GM23338 (cell line): ENCODE measurements at regions not wholly inside any gene's neighbourhood (a gene's known extent, or its start where the extent isn't known, plus 50 kb on each side); places are given as distances from the start of the nearest gene placed in this dataset.

Experiments used
- ATAC-seq: fragments of 200-7000 bp; cut with Tn5 transposase; 3 replicates; pipeline ENCODE4 v1.9.1; 2020
- DNase-seq: peaks from one replicate; pipeline ENCODE4 v3.0.0-alpha.2; 2015; ENCODE audit warnings: low spot score
- H2AFZ ChIP-seq: fragments of 200-600 bp; sonication (generic); 2 replicates; pipeline ENCODE4 v1.8.0; 2016; ENCODE audit warnings: antibody characterized with exemption, mild to moderate bottlenecking, moderate library complexity
- H3F3A ChIP-seq: fragments of 200-600 bp; sonication (generic); replicated peaks from 2 replicates; pipeline ENCODE4 v1.8.0; 2017; ENCODE audit warnings: antibody characterized with exemption, mixed run types, low read depth
- H3K27ac ChIP-seq: fragments of 200-600 bp; sonication (generic); 2 replicates; pipeline ENCODE4 v1.6.1; 2016; ENCODE audit warnings: low read depth
- H3K27me3 ChIP-seq: fragments of 200-600 bp; sonication (generic); 2 replicates; pipeline ENCODE4 v1.8.0; 2016; ENCODE audit warnings: mild to moderate bottlenecking, mixed run types, moderate library complexity; ENCODE audit not compliant: insufficient read depth
- H3K36me3 ChIP-seq: fragments of 200-600 bp; sonication (generic); 2 replicates; pipeline ENCODE4 v1.8.0; 2016; ENCODE audit warnings: mild to moderate bottlenecking; ENCODE audit not compliant: insufficient read depth
- H3K4me1 ChIP-seq: fragments of 200-600 bp; sonication (generic); 2 replicates; pipeline ENCODE4 v1.8.0; 2016; ENCODE audit warnings: mild to moderate bottlenecking, moderate library complexity; ENCODE audit not compliant: insufficient read depth
- H3K4me2 ChIP-seq: fragments of 200-600 bp; sonication (generic); 2 replicates; pipeline ENCODE4 v1.7.1; 2017; ENCODE audit warnings: mixed run types
- H3K4me3 ChIP-seq: fragments of 200-600 bp; sonication (generic); 2 replicates; pipeline ENCODE4 v1.6.1; 2016; ENCODE audit warnings: mixed run types
- H3K79me2 ChIP-seq: fragments of 200-600 bp; sonication (generic); replicated peaks from 2 replicates; pipeline ENCODE4 v1.8.0; 2017; ENCODE audit warnings: mild to moderate bottlenecking; ENCODE audit not compliant: insufficient read depth
- H3K9me2 ChIP-seq: fragments of 200-600 bp; sonication (generic); 2 replicates; pipeline ENCODE4 v1.8.0; 2017; ENCODE audit not compliant: insufficient read depth
- H4K20me1 ChIP-seq: fragments of 200-600 bp; sonication (generic); replicated peaks from 2 replicates; pipeline ENCODE4 v1.8.0; 2017; ENCODE audit warnings: mild to moderate bottlenecking; ENCODE audit not compliant: insufficient read depth
- H3K27ac Mint-ChIP-seq: 2 replicates; pipeline ENCODE4 v1.8.0; 2020; ENCODE audit warnings: inconsistent platforms, mild to moderate bottlenecking, moderate library complexity, mixed read lengths
- H3K27me3 Mint-ChIP-seq: 3 replicates; pipeline ENCODE4 v1.8.0; 2022; ENCODE audit warnings: low read depth, mild to moderate bottlenecking, moderate library complexity, mixed read lengths, inconsistent platforms; ENCODE audit not compliant: insufficient read depth, poor library complexity
- H3K36me3 Mint-ChIP-seq: 3 replicates; pipeline ENCODE4 v1.8.0; 2021; ENCODE audit warnings: low read depth, mild to moderate bottlenecking, inconsistent platforms, moderate library complexity, mixed read lengths
- H3K4me1 Mint-ChIP-seq: 3 replicates; pipeline ENCODE4 v1.8.0; 2020; ENCODE audit warnings: mild to moderate bottlenecking, inconsistent platforms, mixed read lengths
- H3K4me3 Mint-ChIP-seq: 3 replicates; pipeline ENCODE4 v1.8.0; 2021; ENCODE audit warnings: moderate library complexity, mild to moderate bottlenecking, inconsistent platforms, mixed read lengths
- H3K9me3 Mint-ChIP-seq: 3 replicates; pipeline ENCODE4 v1.8.0; 2020; ENCODE audit warnings: moderate library complexity, mild to moderate bottlenecking, inconsistent platforms, mixed read lengths
- CREB1 ChIP-seq: fragments of 250-450 bp; sonication (Bioruptor Pico); IDR thresholded peaks from 2 replicates; pipeline ENCODE4 v1.5.0; 2020; ENCODE audit warnings: low read depth, mild to moderate bottlenecking, moderate library complexity
- CTCF ChIP-seq, 2 experiments: fragments of 200-600 bp in 1 of 2; sonication (generic) in 1 of 2; conservative IDR thresholded peaks; 2 replicates each; pipeline versions ENCODE4 v1.5.1 to v1.6.1; 2016 to 2017; ENCODE audit warnings: antibody characterized with exemption in 2 of 2, low read depth in 2 of 2, mild to moderate bottlenecking in 2 of 2, moderate library complexity in 1 of 2
- ETS1 ChIP-seq: IDR thresholded peaks from 2 replicates; pipeline ENCODE4 v1.6.1; 2016; ENCODE audit warnings: antibody characterized with exemption
- EZH2 ChIP-seq: fragments of 200-600 bp; sonication (generic); IDR thresholded peaks from one replicate; pipeline ENCODE4 v1.8.0; 2017; ENCODE audit warnings: antibody characterized with exemption, mild to moderate bottlenecking, low read depth; ENCODE audit not compliant: unreplicated experiment
- EZH2phosphoT487 ChIP-seq: fragments of 200-600 bp; sonication (generic); IDR thresholded peaks from one replicate; pipeline ENCODE4 v1.8.1; 2018; ENCODE audit warnings: antibody characterized with exemption; ENCODE audit not compliant: unreplicated experiment
- JUNB ChIP-seq: IDR thresholded peaks from one replicate; pipeline ENCODE4 v1.6.1; 2016; ENCODE audit warnings: antibody characterized with exemption; ENCODE audit not compliant: unreplicated experiment
- POLR2AphosphoS5 ChIP-seq: IDR thresholded peaks from 2 replicates; pipeline ENCODE4 v1.6.1; 2016; ENCODE audit warnings: antibody characterized with exemption, low read depth
- ZNF114 ChIP-seq: fragments of 250-450 bp; sonication (Bioruptor Pico); IDR thresholded peaks from 2 replicates; pipeline ENCODE4 v1.5.0; 2020; ENCODE audit warnings: mild to moderate bottlenecking, moderate library complexity
- ZNF331 ChIP-seq: fragments of 250-450 bp; sonication (Bioruptor Pico); IDR thresholded peaks from 2 replicates; pipeline ENCODE4 v1.5.0; 2020; ENCODE audit warnings: low read depth, mild to moderate bottlenecking, moderate library complexity
- ZNF462 ChIP-seq: fragments of 250-450 bp; sonication (Bioruptor Pico); IDR thresholded peaks from 2 replicates; pipeline ENCODE4 v1.5.0; 2020; ENCODE audit warnings: mild to moderate bottlenecking, moderate library complexity

- H3K4me2 ChIP-seq, result no peak overlapping the region
- H3K4me1 Mint-ChIP-seq, result no peaks in the 10 kb centered on the region
- H3K27me3 ChIP-seq, result no peaks in the 10 kb centered on the region
- no peaks in the 10 kb centered on the region for H3K79me2 ChIP-seq
- no peaks in the 10 kb centered on the region for H3K36me3 Mint-ChIP-seq
- no peak for ATAC-seq
- H4K20me1 ChIP-seq, result no peaks in the 10 kb centered on the region
- peaks cover 7% of the 10 kb centered on the region; the same call in 1 of the 2 replicates for H3K9me2 ChIP-seq
- H3K36me3 ChIP-seq, result no peaks in the 10 kb centered on the region
- peaks cover 2% of the 10 kb centered on the region for H3K27me3 Mint-ChIP-seq
- TF ChIP-seq EZH2phosphoT487 (no peak), ETS1 (no peak), JUNB (no peak), CREB1 (CRISPR knock-in tag) (no peak), POLR2AphosphoS5 (no peak), ZNF114 (CRISPR knock-in tag) (no peak), ZNF462 (CRISPR knock-in tag) (no peak), EZH2 (no peak), CTCF (conservative IDR thresholded peaks at IDR 0.05; ENCODE audit: low read depth in 2 of 2) (no peak), ZNF331 (CRISPR knock-in tag) (no peak)
- no peak overlapping the region for H3K27ac Mint-ChIP-seq
- no peaks in the 10 kb centered on the region for H3K4me1 ChIP-seq
- DNase-seq, result no peak
- no peak overlapping the region for H2AFZ ChIP-seq
- H3K9me3 Mint-ChIP-seq, result no peaks in the 10 kb centered on the region; the same call in 2 of the 3 replicates
- H3K4me3 ChIP-seq, result no peak overlapping the region
- no peak overlapping the region for H3K4me3 Mint-ChIP-seq
- no peak overlapping the region for H3K27ac ChIP-seq
- H3F3A ChIP-seq, result no peaks in the 10 kb centered on the region
Measured at GRCh38 chr17:33433581-33433980, 140.5 kb upstream of the ASIC2 start.
